HG03064 (cell line): ENCODE measurements at regions not wholly inside any gene's neighbourhood (a gene's known extent, or its start where the extent isn't known, plus 50 kb on each side); places are given as distances from the start of the nearest gene placed in this dataset.
"Not testable (repeated sequence)": the region's sequence is repeated elsewhere in the genome, so short reads cannot be mapped to it uniquely, and the experiment has no call there.

ENCODE experiments used
- ATAC-seq: cut with Tn5 transposase; IDR thresholded peaks from one replicate; pipeline ENCODE4 v1.9.1; 2021; ENCODE audit warnings: low read depth; ENCODE audit not compliant: unreplicated experiment

DNA sequence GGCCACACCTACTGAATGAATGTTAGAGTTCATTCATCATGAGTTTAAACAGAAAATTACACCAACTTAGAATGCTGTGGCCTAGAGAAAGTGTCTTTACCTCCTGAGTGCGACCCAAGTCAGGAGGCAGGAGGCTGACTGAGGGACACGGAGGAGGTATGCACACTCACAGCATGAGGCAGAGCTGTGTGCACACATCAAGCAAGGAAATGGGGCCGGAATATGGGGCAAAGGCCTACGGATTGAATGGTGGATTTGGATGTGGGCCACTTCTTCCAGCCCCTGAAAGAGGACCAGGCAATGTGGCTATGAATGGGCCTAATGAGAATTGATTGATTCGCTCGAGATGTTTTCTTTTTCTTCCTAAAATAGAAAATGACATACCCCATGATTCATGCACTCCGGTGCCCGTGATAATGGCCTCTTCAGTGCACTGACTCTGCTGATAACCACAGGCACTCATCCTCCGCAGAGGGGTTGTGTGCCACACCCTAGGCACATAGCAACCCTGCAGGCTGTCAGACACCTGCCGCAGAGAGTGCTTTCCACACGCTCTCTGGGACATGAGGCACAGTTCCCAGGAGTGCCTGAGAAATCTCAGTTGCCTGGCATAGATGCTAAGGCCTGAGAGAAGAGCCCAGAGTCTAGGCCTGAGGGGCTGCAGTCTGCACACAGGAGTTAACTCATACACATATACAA lies 155.5 kb downstream of the GLUL start:
- ATAC-seq: no peak

DNA sequence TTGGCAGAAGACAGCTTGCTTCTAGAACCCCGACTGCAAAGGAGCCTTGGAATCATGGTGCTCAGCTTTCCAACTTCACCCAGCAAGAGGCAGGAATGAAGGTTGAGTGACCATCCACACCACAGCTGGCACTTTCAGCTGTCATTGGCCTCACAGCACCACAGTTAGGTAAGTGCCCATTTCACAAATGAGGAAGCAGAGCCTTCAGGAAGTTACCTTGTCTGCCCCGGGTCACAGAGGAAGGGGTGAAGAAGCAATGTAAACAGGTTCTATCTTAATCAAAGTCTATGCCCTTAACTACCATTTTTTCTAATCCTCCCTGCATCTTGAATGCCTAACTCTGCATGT lies 156.0 kb downstream of the GLUL start:
- no peak for ATAC-seq

DNA sequence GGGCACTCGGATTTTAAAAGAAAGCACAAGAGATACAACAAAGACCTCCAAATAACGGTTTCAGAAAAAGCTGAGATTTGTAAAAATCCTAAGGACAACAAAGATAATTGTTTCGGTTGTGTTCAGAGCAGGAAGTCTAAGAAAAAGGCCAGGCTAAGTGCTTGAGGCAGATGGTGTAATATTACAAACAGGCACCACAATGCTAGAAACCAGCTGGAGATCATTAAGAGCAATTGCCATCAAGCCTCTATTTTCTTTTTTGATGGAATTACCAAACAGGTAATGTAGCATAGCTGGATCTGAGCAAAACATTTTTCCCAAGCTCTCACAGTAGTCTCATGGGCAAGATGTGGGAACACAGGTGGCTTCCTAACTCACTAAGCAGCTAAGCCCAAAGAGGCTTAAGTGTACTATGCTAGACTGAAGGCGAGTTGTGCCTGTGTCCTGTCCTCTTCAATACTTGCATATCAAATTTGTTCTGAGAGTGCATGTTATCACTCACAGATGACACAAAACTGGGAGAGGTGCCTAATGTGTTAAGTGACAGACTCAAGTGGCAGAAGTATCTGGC lies 161.6 kb downstream of the GLUL start:
- no peak for ATAC-seq

DNA sequence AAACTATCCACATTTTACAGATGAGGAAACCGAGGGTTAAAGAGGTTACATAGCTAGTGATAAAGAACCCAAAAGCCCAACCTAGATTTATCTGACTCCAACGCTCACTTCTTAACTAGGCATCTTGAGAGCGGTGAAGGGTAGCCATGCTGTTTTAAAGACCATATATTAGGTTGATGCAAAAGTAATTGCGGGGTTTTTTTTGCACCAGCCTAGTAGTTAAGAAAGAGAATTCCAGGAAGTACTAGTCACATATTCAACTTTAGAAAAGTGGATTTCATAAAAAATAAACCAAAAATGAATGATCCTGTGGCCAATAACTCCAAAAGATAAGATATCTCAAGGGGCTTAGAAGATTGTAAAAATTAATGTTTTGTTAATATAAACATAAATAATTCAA lies 162.1 kb downstream of the GLUL start:
- no peak for ATAC-seq

DNA sequence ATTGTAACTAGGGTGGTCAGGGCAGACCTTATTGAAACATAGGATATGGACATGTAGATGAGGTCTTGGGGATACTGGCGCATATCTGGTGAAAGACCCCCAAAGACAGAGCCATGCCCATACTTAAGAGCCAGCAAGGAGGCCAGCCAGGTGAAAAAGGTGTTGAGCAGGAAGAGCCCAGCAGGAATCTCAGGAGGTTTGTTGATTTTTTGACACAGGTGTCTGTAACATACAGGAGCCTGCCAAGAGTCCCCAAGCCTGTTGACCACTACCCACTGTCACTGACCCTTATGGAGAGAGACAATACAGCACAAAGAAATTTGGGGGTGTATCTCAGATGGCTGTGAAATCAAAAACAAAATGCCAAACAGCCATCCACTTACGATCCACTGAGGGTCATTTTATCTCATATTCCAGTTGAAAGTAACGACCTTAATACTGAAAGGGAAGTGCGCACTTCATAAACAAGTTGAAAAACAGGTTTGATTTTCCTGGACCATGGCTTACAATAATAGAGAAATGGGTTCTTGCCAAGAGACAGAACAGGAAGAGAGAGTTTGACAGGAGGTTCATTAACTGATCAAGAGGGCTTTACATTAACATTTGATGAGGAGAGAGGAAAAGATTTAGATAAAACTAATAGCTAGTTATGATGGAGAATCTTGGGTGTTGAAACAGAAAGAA lies 163.6 kb downstream of the GLUL start:
- no peak for ATAC-seq

DNA sequence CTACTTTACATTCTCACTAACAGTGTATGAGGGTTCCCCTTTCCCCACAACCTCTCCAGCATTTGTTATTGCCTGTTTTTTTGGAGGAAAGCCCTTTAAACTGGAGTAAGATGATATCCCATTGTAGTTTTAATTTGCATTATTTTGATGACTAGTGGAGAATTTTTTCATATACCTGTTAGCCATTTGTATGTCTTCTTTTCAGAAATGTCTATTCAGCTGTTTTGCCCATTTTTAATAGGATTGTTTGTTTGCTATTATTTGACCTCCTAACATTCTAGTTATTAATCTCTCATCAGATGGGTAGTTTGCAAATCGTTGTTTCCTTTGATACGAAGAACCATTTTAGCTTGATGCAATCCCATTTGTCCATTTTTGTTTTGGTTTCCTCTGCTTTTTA lies 165.0 kb downstream of the GLUL start:
- no peak for ATAC-seq

DNA sequence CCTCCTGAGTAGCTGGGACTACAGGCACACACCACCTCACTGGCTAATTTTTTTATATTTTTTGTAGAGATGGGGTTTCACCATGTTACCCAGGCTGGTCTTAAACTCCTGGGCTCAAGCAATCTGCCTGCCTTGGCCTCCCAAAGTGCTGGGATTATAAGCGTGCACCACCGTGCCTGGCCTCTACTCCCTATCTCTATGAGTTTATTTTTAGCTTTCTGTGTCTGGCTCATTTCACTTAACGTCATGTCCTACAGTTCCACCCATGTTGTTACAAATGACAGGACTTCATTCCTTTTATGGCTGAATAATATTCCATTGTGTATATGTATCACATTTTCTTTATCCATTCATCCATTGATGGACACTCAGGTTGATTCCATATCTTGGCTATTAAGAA lies 164.2 kb upstream of the ZNF648 start:
- ATAC-seq: not testable (repeated sequence)

DNA sequence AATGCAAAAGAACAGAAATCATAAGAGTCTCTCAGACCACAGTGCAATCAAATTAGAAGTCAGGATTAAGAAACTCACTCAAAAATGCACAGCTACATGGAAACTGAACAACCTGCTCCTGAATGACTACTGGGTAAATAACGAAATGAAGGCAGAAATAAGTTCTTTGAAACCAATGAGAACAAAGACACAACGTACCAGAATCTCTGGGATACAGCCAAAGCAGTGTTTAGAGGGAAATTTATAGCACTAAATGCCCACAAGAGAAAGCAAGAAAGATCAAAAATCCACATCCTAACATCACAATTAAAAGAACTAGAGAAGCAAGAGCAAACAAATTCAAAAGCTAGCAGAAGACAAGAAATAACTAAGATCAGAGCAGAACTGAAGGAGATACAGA lies 160.5 kb upstream of the ZNF648 start:
- ATAC-seq: not testable (repeated sequence)

DNA sequence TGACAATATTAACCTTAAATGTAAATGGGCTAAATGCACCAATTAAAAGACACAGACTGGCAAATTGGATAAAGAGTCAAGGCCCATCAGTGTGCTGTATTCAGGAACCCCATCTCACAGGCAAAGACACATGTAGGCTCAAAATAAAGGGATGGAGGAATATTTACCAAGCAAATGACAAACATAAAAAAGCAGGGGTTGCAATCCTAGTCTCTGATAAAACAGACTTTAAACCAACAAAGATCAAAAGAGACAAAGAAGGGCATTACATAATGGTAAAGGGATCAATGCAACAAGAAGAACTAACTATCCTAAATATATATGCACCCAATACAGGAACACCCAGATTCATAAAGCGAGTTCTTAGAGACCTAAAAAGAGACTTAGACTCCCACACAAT lies 159.9 kb upstream of the ZNF648 start:
- not testable (repeated sequence) for ATAC-seq

DNA sequence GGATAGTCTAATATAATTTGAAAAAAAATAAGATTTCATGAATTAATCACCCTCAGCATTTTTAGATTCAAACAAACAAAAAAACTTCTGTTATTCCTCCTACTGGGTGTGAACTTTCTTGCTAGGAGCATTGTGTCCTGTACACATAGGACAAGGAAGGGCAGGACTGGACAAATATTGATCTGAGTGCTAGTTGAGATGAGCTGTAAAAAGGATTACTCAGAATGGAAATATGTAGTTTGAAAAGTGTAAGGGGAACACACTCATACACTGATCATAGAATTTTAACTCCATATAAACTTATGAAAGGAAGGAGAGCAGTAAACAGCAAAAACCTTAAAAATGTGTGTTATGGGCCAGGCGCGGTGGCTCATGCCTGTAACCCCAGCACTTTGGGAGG lies 156.5 kb upstream of the ZNF648 start:
- no peak for ATAC-seq

DNA sequence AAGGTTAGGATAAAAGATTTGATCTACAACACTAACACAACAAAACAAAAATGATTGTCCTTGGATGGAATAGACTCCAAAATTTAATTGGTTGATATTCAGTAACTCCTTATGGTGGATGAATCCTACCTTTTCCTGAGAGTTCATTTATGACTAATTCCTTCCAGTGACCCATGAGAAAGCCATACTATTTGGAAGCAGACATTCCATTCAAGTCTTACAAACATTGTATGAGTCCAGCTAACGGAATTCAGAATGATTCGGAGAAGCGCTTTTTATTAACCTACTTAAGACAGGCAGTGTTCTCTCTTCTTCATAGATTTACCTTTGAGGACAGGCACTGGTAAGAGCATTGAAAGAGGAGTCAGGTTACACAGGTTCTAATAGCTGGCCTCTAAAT lies 155.6 kb upstream of the ZNF648 start:
- ATAC-seq: no peak

DNA sequence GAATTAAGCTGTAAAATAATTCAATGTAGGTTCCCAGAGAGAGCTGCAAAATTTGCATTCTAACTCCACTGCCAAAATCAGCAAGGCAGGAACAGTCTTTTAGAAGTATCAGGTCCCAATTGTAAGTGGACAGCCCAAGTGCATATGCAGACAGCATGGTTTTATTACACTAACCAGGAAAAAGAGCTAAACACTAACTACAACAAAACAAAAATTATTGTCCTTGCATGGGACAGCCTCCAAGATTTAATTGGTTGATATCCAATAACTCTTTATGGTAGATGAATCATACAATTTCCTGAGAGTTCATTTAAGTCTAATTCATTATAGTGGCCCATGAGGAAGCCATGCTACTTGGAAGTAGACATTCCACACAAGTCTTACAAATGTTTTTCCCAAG lies 154.3 kb upstream of the ZNF648 start:
- ATAC-seq: no peak

DNA sequence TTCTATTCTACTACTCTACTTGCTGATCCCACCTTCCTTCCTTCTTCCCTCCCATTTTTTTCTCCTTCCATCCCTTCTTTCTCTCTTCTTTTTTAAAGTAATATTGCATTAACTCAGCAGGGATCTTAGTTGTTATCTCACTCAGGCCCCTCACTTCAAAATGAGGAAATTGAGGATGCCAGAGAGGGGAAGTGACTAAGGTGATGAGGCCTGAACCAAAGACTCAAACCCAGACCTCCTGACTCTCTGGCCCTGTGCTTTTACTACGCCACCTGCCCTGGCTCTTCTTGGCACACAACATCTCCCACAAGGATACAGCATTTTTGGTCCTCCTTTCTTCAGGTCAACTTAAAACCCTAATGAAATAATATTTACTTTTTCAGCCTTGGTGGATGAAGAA lies 151.7 kb upstream of the ZNF648 start:
- no peak for ATAC-seq

DNA sequence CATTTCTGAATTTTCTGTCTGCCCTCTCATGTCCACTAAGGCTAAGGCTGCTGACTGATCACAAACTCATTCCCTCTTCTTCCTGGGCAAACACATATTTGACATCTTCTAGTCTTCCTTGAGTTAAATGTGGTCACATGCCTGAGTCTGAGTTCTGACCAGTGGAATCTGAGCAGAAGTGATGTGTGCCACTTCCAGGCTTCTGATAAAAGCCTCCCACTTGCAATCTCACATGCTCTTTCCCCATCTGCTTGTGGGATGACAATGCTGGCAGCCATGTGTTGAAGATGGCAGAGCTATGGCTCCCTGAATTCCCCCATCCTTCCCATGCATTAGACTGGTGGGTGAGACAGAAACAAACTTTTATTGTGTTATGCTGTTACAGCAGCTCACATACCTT lies 149.9 kb upstream of the ZNF648 start:
- no peak for ATAC-seq

DNA sequence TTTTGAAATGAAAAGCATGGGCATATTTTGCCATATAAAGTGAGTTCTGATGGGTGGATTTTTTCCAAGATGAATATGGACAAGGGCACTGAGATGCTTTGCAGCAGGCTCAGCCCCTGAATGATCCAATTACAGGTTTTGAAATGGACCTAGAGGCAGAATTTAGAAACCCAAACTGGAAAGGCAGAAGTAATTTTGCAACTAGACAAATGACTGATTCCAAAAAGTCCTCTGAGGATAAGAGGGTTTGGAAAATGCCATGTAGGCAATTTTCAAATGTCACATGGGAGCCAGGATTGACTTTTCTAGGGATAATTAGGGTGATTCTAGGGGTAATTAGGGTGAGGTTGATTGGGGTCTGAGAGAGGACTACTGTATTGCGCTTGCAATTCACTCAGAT lies 148.9 kb upstream of the ZNF648 start:
- ATAC-seq: no peak

DNA sequence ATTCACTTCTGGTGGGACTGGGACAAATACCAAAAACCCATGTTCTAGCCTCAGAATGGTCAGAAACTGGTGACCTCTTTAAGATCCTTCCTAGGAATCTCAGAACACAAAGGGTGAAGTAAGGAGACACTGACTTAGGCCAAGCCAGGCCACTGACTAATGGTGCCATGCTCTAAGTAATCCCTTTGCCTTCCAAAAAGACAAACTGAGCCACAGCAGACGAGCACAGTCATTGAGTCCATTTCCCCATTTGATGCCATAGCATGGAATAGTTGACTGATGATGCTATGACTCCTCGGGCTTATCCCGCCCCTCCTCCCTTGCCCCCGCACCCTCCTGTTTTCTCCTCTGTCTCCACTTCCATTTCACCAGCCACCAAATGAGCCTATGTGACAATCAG lies 145.8 kb upstream of the ZNF648 start:
- no peak for ATAC-seq

DNA sequence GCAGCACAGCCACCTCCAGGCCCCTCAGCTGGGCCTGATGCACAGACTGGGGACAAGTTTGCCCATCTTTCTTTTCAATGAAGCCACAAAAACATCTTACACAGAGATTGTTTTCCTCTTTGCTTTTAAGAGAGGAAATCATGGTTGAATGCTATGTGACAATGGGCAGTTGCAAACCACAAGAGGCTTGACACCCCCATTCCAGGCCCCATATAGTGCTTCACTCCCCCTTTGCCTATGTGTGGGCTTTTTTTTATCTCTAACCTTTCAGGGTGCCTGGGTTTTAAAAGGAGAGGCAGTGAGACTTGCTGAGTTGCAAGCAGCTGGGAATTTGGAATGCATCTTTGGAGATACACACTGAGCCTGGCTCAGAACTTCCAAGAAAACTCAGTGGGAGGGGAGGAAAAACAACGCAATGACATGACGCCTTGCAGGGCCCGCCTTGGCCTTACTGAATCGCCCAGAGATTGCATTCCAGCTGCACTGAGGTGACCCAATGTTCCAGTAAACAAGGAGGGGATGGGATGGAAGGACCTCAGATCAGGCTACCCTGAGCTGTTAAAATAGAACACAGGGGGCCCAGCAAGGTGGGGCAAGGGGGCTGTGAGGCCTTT lies 145.2 kb upstream of the ZNF648 start:
- no peak for ATAC-seq

DNA sequence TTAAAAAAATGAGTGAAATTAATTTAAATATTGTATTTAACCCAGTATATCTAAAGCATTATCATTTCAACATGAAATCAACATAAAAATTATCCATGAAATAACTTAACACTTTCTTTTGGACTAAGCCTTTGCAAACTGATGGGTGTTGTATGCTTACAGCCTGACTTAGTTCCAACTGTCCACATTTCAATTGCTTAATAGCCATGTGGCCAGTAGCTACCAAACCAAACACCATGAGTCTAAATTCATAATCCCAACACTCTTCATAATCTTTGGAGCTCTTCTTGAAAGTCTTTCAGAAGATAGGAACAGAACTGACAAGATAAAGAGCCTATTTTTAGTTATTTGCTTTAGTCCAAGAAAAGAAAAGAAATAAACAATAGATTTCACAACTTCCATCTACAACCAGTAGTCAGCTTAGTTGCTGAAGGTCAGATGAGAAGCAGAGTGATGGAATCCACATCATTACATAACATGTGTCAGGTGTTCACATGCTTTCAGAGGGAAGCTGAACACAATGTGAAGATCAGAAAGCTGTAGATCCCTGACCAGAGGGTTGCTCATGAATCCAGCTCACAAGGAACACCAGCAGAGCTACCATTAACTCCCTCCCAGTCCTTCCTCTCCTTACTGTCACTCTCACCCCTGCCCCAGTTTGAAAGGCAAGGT lies 144.0 kb upstream of the ZNF648 start:
- ATAC-seq: no peak

DNA sequence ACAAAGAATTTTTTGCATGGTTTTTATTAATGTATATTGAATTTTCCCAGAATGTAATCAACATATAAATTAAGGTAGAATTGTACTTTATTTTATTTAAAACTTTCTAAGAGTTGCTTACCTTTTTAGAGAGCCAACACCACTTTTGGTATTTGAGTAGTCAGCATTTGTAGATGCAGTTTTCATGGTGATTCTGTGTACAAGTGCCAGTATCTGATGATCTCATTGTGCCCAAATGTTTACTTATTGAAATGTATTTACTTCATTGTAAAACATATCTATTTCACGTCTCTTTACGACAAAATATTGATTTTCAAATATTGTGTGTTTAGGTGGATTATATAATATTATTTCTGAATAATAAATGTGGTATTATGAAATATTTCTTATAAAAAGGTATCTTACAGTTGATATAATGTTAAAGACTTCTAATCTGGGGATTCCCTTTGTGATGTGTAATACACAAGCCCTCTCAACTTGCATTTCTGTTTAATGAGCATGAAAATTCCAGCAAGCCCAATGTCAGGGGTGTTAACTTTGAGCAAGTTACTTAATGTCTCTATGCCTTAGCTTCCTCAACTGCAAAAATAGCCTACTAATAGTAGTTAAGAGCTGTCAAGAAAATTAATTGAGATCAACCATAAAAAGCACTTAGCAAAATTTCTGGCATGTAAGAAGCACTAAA lies 141.8 kb upstream of the ZNF648 start:
- ATAC-seq: no peak

DNA sequence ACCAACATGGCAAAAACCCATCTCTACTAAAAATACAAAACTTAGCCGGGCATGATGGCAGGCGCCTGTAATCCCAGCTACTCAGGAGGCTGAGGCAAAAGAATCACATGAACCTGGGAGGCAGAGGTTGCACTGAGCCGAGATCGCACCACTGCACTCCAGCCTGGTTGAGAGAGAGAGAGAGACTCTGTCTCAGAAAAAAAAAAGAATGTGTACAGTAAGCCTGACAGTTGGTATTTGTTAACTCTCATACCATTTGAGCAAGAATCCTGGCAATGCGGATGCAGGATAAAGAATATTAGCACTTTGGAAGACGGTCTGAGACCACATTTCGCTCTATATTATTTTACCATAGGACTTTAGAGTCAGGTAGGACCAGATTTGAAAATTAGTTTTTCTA lies 140.0 kb upstream of the ZNF648 start:
- ATAC-seq: not testable (repeated sequence)
